HEK293 (cell line): ENCODE measurements at regions not wholly inside any gene's neighbourhood (a gene's known extent, or its start where the extent isn't known, plus 50 kb on each side); places are given as distances from the start of the nearest gene placed in this dataset.

Experiments
- BCL11A ChIP-seq: fragments of 450-650 bp; formaldehyde crosslinking; IDR thresholded peaks from 2 replicates; pipeline ENCODE4 v1.5.1; 2016; ENCODE audit warnings: low read depth, missing biosample characterization, missing genetic modification characterization
- EGR2 ChIP-seq: fragments of 450-650 bp; formaldehyde crosslinking; IDR thresholded peaks from 2 replicates; pipeline ENCODE4 v1.5.1; 2016; ENCODE audit warnings: low read depth, missing biosample characterization, missing genetic modification characterization
- MZF1 ChIP-seq: fragments of 450-650 bp; formaldehyde crosslinking; IDR thresholded peaks from 2 replicates; pipeline ENCODE4 v1.5.1; 2017; ENCODE audit warnings: missing biosample characterization, missing genetic modification characterization, borderline replicate concordance
- SCRT1 ChIP-seq: fragments of 450-650 bp; formaldehyde crosslinking; IDR thresholded peaks from 2 replicates; pipeline ENCODE4 v1.5.1; 2016; ENCODE audit warnings: missing biosample characterization, missing genetic modification characterization, borderline replicate concordance
- ZFP41 ChIP-seq: fragments of 450-650 bp; formaldehyde crosslinking; IDR thresholded peaks from 2 replicates; pipeline ENCODE4 v1.5.1; 2016; ENCODE audit warnings: missing biosample characterization, missing genetic modification characterization, borderline replicate concordance
- ZNF121 ChIP-seq: fragments of 450-650 bp; formaldehyde crosslinking; IDR thresholded peaks from 2 replicates; pipeline ENCODE4 v1.5.1; 2016; ENCODE audit warnings: missing biosample characterization, missing genetic modification characterization
- ZNF2 ChIP-seq: fragments of 450-650 bp; formaldehyde crosslinking; IDR thresholded peaks from 2 replicates; pipeline ENCODE4 v1.5.1; 2016; ENCODE audit warnings: missing biosample characterization, missing genetic modification characterization
- ZNF211 ChIP-seq: fragments of 450-650 bp; formaldehyde crosslinking; IDR thresholded peaks from 2 replicates; pipeline ENCODE4 v1.5.1; 2016; ENCODE audit warnings: low read depth, missing biosample characterization, missing genetic modification characterization
- ZNF274 ChIP-seq, 2 experiments: fragments of 200-500 bp in 1 of 2; fragments of 450-650 bp in 1 of 2; sonication (Bioruptor generic) in 1 of 2; formaldehyde crosslinking in 1 of 2; IDR thresholded peaks; 2 replicates each; pipeline versions ENCODE4 v1.5.1 to v1.6.1; 2014 to 2016; ENCODE audit warnings: borderline replicate concordance in 1 of 2, inconsistent platforms in 1 of 2, low read length in 1 of 2, missing biosample characterization in 1 of 2, missing genetic modification characterization in 1 of 2
- ZNF404 ChIP-seq: fragments of 450-650 bp; formaldehyde crosslinking; IDR thresholded peaks from 2 replicates; pipeline ENCODE4 v1.5.1; 2017; ENCODE audit warnings: missing biosample characterization, missing genetic modification characterization
- ZNF423 ChIP-seq: fragments of 450-650 bp; formaldehyde crosslinking; IDR thresholded peaks from 2 replicates; pipeline ENCODE4 v1.5.1; 2016; ENCODE audit warnings: missing biosample characterization, missing genetic modification characterization
- ZNF433 ChIP-seq: fragments of 450-650 bp; formaldehyde crosslinking; IDR thresholded peaks from 2 replicates; pipeline ENCODE4 v1.5.1; 2016; ENCODE audit warnings: missing biosample characterization, missing genetic modification characterization, low read depth
- ZNF501 ChIP-seq: fragments of 450-650 bp; formaldehyde crosslinking; IDR thresholded peaks from 2 replicates; pipeline ENCODE4 v1.5.1; 2016; ENCODE audit warnings: missing biosample characterization, missing genetic modification characterization
- ZNF529 ChIP-seq: fragments of 450-650 bp; formaldehyde crosslinking; IDR thresholded peaks from 2 replicates; pipeline ENCODE4 v1.5.1; 2017; ENCODE audit warnings: missing genetic modification characterization, missing biosample characterization; ENCODE audit not compliant: insufficient replicate concordance
- ZNF571 ChIP-seq: fragments of 450-650 bp; formaldehyde crosslinking; IDR thresholded peaks from 2 replicates; pipeline ENCODE4 v1.5.0; 2017; ENCODE audit warnings: missing biosample characterization, missing genetic modification characterization
- ZNF600 ChIP-seq: fragments of 450-650 bp; formaldehyde crosslinking; IDR thresholded peaks from 2 replicates; pipeline ENCODE4 v1.5.1; 2016; ENCODE audit warnings: missing biosample characterization, missing genetic modification characterization
- ZNF664 ChIP-seq: fragments of 450-650 bp; formaldehyde crosslinking; IDR thresholded peaks from 2 replicates; pipeline ENCODE4 v1.5.1; 2016; ENCODE audit warnings: missing biosample characterization, missing genetic modification characterization
- ZNF707 ChIP-seq: fragments of 450-650 bp; formaldehyde crosslinking; IDR thresholded peaks from 2 replicates; pipeline ENCODE4 v1.5.1; 2016; ENCODE audit warnings: missing biosample characterization, missing genetic modification characterization
- ZNF747 ChIP-seq: fragments of 450-650 bp; formaldehyde crosslinking; IDR thresholded peaks from 2 replicates; pipeline ENCODE4 v1.5.1; 2016; ENCODE audit warnings: missing biosample characterization, missing genetic modification characterization
- ZSCAN16 ChIP-seq: fragments of 450-650 bp; formaldehyde crosslinking; IDR thresholded peaks from 2 replicates; pipeline ENCODE4 v1.5.1; 2016; ENCODE audit warnings: missing biosample characterization, missing genetic modification characterization
- TF ChIP-seq, protein P1 (sequence below): IDR thresholded peaks from 2 replicates; pipeline ENCODE4 v1.6.1; 2011; ENCODE audit warnings: mild to moderate bottlenecking, low read depth, low read length, borderline replicate concordance
- TF ChIP-seq, protein P2 (sequence below): fragments of 450-650 bp; formaldehyde crosslinking; IDR thresholded peaks from 2 replicates; pipeline ENCODE4 v1.5.1; 2016; ENCODE audit warnings: missing biosample characterization, missing genetic modification characterization, low read depth
- TF ChIP-seq, protein P3 (sequence below): fragments of 450-650 bp; formaldehyde crosslinking; IDR thresholded peaks from 2 replicates; pipeline ENCODE4 v1.5.1; 2016; ENCODE audit warnings: missing biosample characterization, missing genetic modification characterization
- TF ChIP-seq, protein P4 (sequence below): fragments of 450-650 bp; formaldehyde crosslinking; IDR thresholded peaks from 2 replicates; pipeline ENCODE4 v1.5.1; 2016; ENCODE audit warnings: missing biosample characterization, missing genetic modification characterization
- TF ChIP-seq, protein P5 (sequence below): fragments of 450-650 bp; formaldehyde crosslinking; IDR thresholded peaks from 2 replicates; pipeline ENCODE4 v1.5.1; 2016; ENCODE audit warnings: missing biosample characterization, missing genetic modification characterization
- TF ChIP-seq, protein P6 (sequence below): fragments of 450-650 bp; formaldehyde crosslinking; optimal IDR thresholded peaks from 2 replicates; pipeline ENCODE3; 2016; ENCODE audit warnings: missing biosample characterization, mild to moderate bottlenecking, missing genetic modification characterization
- TF ChIP-seq, protein P7 (sequence below): fragments of 450-650 bp; formaldehyde crosslinking; IDR thresholded peaks from 2 replicates; pipeline ENCODE4 v1.5.1; 2016; ENCODE audit warnings: missing biosample characterization, missing genetic modification characterization
- TF ChIP-seq, protein P8 (sequence below): fragments of 450-650 bp; formaldehyde crosslinking; IDR thresholded peaks from 2 replicates; pipeline ENCODE4 v1.5.1; 2016; ENCODE audit warnings: missing biosample characterization, missing genetic modification characterization

DNA sequence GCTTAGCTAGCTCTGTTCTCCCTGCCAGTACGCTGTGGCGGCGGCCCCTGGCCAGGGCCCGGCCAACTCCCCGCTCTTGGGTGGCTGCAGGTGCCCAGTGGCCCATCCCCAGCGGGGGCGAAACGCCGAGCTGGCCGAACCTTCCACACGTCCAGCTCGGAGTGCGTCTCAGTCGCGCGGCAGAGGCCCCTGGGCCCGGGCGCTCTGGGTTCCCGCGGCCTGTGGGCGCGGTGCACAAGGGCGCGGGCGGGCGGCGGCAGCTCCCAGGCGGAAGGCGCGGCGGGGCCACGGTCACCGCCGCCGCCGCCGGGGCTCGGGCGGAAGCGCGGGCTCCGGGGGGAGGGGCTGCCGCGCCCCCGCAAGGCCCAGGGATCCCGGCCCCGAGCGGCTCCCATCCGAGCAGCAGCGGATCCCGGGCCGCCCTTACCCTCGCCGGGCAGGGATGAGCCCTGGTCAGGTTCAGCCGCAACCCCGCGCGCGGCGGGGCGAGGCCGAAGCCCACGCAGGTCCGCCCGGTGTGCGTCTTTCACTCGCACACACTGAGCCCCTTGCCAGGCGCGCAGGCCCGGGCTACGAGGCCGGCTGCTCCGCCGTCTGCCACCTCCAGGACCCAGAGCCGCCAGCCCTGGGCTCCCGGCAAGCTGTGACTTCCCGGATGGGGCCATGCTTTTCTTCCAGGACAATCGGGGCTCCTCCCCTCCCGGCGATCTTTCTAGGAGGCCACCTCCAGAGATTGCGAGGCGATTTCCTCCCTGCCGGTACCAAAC lies 54.2 kb downstream of the CCDC54 start (continued):
- TF ChIP-seq, protein P1, sequence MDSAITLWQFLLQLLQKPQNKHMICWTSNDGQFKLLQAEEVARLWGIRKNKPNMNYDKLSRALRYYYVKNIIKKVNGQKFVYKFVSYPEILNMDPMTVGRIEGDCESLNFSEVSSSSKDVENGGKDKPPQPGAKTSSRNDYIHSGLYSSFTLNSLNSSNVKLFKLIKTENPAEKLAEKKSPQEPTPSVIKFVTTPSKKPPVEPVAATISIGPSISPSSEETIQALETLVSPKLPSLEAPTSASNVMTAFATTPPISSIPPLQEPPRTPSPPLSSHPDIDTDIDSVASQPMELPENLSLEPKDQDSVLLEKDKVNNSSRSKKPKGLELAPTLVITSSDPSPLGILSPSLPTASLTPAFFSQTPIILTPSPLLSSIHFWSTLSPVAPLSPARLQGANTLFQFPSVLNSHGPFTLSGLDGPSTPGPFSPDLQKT: no peak
- TF ChIP-seq, protein P2, sequence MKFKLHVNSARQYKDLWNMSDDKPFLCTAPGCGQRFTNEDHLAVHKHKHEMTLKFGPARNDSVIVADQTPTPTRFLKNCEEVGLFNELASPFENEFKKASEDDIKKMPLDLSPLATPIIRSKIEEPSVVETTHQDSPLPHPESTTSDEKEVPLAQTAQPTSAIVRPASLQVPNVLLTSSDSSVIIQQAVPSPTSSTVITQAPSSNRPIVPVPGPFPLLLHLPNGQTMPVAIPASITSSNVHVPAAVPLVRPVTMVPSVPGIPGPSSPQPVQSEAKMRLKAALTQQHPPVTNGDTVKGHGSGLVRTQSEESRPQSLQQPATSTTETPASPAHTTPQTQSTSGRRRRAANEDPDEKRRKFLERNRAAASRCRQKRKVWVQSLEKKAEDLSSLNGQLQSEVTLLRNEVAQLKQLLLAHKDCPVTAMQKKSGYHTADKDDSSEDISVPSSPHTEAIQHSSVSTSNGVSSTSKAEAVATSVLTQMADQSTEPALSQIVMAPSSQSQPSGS (tag by site-specific recombination): no peak
- TF ChIP-seq EGR2 (tag by site-specific recombination) (no peak), ZNF529 (tag by site-specific recombination) (no peak), ZNF274 (IDR thresholded peaks at IDR 0.05; ENCODE audit: low read length) (no peak), ZNF274 (tag by site-specific recombination; IDR thresholded peaks at IDR 0.05; ENCODE audit: borderline replicate concordance) (no peak), ZNF664 (tag by site-specific recombination) (no peak), MZF1 (tag by site-specific recombination) (no peak), ZFP41 (tag by site-specific recombination) (no peak), ZNF600 (peak; percentile 36), ZNF121 (tag by site-specific recombination) (no peak), ZNF211 (no peak), ZNF423 (no peak), BCL11A (tag by site-specific recombination) (no peak), ZNF707 (tag by site-specific recombination) (no peak), ZNF501 (peak; percentile 63; the same call in 1 of the 2 replicates), ZNF404 (tag by site-specific recombination) (no peak), ZNF2 (no peak), ZSCAN16 (no peak), ZNF747 (tag by site-specific recombination) (no peak), SCRT1 (tag by site-specific recombination) (no peak), ZNF571 (no peak), ZNF433 (tag by site-specific recombination) (no peak)
- TF ChIP-seq, protein P3, sequence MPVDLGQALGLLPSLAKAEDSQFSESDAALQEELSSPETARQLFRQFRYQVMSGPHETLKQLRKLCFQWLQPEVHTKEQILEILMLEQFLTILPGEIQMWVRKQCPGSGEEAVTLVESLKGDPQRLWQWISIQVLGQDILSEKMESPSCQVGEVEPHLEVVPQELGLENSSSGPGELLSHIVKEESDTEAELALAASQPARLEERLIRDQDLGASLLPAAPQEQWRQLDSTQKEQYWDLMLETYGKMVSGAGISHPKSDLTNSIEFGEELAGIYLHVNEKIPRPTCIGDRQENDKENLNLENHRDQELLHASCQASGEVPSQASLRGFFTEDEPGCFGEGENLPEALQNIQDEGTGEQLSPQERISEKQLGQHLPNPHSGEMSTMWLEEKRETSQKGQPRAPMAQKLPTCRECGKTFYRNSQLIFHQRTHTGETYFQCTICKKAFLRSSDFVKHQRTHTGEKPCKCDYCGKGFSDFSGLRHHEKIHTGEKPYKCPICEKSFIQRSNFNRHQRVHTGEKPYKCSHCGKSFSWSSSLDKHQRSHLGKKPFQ (tag by site-specific recombination): no peak
- TF ChIP-seq, protein P4, sequence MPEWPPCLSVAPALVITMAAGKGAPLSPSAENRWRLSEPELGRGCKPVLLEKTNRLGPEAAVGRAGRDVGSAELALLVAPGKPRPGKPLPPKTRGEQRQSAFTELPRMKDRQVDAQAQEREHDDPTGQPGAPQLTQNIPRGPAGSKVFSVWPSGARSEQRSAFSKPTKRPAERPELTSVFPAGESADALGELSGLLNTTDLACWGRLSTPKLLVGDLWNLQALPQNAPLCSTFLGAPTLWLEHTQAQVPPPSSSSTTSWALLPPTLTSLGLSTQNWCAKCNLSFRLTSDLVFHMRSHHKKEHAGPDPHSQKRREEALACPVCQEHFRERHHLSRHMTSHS: no peak
- TF ChIP-seq, protein P5, sequence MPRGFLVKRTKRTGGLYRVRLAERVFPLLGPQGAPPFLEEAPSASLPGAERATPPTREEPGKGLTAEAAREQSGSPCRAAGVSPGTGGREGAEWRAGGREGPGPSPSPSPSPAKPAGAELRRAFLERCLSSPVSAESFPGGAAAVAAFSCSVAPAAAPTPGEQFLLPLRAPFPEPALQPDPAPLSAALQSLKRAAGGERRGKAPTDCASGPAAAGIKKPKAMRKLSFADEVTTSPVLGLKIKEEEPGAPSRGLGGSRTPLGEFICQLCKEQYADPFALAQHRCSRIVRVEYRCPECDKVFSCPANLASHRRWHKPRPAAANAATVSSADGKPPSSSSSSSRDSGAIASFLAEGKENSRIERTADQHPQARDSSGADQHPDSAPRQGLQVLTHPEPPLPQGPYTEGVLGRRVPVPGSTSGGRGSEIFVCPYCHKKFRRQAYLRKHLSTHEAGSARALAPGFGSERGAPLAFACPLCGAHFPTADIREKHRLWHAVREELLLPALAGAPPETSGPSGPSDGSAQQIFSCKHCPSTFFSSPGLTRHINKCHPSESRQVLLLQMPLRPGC (tag by site-specific recombination): no peak
- TF ChIP-seq, protein P6, sequence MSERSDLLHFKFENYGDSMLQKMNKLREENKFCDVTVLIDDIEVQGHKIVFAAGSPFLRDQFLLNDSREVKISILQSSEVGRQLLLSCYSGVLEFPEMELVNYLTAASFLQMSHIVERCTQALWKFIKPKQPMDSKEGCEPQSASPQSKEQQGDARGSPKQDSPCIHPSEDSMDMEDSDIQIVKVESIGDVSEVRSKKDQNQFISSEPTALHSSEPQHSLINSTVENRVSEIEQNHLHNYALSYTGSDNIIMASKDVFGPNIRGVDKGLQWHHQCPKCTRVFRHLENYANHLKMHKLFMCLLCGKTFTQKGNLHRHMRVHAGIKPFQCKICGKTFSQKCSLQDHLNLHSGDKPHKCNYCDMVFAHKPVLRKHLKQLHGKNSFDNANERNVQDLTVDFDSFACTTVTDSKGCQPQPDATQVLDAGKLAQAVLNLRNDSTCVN (tag by site-specific recombination): peak; percentile 83
- TF ChIP-seq, protein P7, sequence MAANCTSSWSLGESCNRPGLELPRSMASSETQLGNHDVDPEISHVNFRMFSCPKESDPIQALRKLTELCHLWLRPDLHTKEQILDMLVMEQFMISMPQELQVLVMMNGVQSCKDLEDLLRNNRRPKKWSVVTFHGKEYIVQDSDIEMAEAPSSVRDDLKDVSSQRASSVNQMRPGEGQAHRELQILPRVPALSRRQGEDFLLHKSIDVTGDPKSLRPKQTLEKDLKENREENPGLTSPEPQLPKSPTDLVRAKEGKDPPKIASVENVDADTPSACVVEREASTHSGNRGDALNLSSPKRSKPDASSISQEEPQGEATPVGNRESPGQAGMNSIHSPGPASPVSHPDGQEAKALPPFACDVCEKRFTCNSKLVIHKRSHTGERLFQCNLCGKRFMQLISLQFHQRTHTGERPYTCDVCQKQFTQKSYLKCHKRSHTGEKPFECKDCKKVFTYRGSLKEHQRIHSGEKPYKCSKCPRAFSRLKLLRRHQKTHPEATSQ (tag by site-specific recombination): 0 out of 2 replicates have a peak, but pooled peaks have one; percentile 45
- TF ChIP-seq, protein P8, sequence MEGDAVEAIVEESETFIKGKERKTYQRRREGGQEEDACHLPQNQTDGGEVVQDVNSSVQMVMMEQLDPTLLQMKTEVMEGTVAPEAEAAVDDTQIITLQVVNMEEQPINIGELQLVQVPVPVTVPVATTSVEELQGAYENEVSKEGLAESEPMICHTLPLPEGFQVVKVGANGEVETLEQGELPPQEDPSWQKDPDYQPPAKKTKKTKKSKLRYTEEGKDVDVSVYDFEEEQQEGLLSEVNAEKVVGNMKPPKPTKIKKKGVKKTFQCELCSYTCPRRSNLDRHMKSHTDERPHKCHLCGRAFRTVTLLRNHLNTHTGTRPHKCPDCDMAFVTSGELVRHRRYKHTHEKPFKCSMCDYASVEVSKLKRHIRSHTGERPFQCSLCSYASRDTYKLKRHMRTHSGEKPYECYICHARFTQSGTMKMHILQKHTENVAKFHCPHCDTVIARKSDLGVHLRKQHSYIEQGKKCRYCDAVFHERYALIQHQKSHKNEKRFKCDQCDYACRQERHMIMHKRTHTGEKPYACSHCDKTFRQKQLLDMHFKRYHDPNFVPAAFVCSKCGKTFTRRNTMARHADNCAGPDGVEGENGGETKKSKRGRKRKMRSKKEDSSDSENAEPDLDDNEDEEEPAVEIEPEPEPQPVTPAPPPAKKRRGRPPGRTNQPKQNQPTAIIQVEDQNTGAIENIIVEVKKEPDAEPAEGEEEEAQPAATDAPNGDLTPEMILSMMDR: no peak
